Stimulated activated CD8-positive, alpha-beta memory T cell treated with anti-CD3 and anti-CD28 coated beads, Interleukin-7, amount 100 ng/mL, for 4 hours (primary cell): ENCODE measurements at regions not wholly inside any gene's neighbourhood (a gene's known extent, or its start where the extent isn't known, plus 50 kb on each side); places are given as distances from the start of the nearest gene placed in this dataset.
"Not testable (repeated sequence)": the region's sequence is repeated elsewhere in the genome, so short reads cannot be mapped to it uniquely, and the experiment has no call there.

Source experiments
- DNase-seq, 2 donors: peaks; one replicate each; pipeline ENCODE4 v3.0.0-alpha.2; 2020; ENCODE audit warnings: low read depth in 2 of 2

DNA sequence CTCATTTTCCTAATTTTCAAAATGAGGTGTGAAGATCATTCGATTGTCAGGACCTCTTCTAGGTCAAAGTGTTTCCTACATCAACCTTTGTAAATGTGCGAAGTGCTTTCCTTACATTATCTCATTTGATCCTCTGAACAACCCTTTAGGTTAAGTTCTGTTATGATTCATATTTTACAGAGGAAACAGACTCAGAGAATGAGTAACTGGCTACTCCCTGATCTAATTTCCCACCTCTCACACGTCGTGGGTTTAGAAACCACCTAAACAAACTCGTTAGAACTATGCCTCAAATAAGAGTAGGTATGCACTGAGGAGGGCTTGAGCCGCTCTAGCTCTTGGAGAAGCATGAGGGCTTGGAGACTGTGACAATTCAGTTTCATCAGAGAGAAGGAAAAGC, 148.6 kb downstream of the CD47 start:
- DNase-seq: peak; percentile 1 to 21

DNA sequence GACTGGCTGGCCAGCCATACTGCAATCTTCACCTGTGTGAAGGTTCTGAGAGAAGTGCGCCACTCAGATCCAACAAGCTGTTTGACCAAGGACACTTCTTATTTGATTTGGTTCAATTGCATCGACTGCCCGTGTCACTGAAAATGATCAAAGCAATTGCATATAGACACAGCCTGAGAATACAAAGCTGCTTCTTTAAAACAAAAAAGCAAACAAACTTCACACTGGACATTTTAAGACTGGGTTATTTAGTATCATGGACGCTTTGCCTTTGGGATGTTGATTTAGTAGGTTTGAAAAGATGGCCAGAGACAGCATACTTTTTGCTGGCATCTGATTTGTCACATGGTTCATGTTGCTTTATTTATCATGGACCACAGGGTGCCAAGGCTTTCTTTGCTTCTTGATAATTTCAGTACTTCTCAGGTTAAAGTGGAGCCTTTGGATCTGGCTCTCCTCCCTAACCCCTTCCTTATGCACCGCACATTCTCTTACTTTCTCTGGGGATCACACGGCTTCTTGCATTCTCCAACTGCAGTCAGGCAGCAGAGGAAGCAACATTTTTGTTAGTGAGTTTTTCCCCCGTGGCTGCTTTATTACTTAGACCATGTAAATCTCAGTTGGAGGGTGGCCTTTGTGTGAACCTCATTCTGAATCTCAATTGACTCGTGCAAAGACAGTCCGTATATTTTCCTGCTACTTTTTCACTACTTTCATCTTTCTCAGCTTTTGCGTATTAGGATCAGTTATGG, 151.0 kb downstream of the CD47 start:
- DNase-seq: no peak

DNA sequence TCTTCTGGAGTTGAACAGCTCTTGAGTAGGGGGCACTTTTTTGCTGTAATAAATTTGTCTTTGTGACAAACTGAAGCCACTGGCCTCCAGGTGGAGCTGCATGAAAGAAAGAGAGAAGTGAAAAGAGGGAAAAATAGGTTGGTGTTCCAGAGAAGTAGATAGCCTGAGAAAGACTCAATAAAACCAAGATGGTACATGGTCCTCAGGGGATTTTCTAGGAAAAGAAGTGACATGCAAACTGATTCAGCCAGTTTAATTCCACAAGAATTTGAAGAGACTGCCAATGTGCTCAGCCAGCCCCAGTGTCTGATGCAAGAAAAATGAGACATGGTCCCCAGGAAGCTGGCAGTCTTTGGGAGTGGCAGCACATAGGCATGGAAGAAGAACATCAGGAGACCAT, 152.7 kb downstream of the CD47 start:
- no peak for DNase-seq

DNA sequence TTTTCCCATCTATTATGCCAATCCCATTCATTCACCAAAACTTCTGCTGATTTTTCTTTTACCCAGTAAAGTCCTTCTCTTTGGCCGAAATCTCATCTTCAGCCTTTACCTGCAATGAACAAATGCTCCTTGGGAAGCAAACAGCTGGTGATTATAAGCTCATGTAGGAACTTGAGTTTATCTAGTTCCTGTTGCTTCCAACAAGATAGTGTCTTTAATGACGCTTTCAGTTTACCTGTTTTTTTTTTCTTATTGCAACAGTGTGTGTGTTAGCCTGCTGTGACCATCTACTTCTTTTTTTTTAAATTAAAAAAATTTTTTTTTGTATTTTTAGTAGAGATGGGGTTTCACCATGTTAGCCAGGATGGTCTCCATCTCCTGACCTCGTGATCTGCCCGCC, 156.0 kb downstream of the CD47 start:
- no peak for DNase-seq

DNA sequence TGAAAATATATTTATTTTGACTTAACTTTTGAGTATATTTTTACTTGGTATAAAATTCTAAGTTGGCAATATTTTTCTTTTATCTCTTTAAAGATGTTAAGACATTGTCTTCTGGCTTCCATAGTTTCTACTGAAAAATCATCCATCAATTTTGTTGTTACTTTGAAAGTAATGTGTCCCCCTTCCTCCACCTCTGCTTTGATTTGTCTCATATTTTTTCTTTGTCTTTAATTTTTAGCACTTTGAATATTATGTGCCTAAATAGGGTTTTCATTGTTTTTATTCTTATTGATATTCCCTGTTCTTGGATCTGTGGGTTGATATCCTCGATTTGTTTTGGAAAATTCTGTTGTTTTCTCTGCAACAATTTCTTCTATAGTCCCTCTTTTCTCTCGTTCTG, 157.4 kb downstream of the CD47 start:
- no peak for DNase-seq

DNA sequence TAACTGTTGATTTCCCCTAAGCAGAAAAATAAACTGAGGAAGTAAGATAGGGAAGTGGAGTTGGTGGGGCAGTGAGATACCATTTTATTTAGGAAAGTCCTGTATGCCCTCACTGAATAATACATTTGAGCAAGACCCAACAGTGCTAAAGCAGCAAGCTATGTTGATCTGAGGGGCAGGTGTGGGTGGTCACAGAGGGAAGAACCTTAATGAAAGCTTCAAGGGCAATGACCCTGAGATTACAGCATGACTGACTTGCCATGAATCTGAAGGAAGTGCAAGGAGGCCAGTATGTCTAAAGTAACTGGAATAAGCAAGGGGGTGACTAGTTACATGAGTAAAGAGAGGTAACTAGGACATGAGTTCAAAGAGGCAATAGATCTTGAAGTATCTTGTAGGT, 159.5 kb downstream of the CD47 start:
- DNase-seq: no peak

DNA sequence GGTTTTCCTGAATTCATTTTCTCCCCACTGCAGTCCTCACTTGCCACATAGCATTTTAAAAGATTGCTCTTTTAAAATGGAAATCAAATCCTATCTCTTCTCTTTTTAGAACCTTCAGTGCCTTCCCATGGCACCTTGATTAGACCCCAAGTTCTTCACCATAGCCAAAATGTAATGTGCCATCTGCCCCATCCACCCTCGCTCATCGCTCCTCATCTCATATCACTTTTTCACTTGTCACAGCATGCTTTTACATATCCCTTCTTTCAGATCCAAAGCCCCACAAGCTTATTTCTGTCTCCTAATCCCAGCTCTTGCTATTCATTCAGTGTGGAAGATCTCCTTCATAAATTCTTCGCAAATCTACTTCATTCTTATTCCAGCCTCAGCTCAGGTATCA, 161.7 kb downstream of the CD47 start:
- DNase-seq: no peak

DNA sequence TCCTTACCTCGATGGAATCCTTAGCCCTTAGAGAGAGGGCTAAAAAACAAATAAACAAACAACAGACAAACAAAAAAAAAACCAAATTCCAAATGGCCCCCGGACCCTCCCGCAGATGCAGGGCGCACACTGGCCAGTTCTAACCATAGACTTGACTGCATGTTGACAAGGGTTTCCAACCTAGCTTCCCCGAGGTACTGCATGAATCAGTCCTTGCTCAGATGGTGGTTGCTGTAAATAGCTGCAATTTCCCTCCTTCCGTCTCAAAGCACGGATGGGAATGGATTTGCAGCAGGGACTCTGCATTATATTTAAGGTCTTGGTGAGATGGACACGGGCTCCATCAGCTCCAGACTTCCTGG, 162.8 kb downstream of the CD47 start:
- DNase-seq: no peak

DNA sequence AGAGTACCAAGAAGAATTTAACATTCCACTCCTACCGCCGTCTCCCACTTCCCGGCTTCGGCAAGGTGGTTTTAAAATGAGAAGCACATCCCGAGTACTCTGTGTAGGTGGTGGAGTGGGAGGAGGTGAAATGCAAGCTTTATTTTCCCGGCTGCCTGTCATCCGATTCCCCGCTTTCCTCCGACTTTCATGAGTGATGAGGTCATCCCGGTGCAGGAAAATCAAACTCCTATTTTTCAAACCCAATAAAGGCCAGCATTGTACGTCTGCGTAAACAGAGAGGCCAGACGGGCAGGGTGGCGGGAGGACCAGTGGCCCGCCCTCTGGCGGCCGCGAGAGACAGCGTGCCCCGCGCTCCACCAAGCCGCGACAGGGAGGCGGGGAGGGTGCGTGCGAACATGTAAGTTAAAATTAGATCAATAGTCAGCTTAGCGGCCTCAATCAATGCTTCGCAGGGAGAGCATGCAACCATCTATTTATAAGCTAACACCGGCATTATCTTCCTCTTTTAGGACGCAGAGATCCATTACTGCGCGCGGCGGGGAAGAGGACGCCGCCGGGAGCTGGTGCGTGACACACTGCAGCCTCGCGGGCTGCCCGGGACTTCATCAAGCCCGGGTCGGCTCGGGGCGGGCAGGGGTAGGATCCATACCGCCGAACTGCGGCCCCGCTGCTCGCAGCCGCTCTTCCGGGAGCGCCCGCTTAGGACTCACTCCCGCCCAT, 163.3 kb downstream of the CD47 start:
- peak; percentile 35 to 56 for DNase-seq

DNA sequence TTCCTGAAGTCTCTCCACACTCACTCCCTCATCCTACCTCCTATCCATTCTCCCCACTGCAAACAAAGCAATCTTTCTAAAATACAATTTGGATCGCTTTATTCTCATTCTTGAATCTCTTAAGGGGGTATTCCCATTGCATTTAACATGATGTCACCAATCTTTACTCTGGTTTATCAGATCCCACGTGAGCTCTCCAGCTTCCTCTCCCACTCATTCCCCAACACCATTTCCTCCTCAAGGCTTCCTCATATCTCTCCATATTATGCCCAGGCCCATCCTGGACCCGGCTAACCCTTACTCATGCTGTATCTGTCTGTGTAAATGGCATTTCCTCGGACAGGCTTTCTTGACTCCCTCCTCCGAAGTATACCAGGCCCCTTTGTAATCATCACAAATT, 165.0 kb downstream of the CD47 start:
- DNase-seq: no peak

DNA sequence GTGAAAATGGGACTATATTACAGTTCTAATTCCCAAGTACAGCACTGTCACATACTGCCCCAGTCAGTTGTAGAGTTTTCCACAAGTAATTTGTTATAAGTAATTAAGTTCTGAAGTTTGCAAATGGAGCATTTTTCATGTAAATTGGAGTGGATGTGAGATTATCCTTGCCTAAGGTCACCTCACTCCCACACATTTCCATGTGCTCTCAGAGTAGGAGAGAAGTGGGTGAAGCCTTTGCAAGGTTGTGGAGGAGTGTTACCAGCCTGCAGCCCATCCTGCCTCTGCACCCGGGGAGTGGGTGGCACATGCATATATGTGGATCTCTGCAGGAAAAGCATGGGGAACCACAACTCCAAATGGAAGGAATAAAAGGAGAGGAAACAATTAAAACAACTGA, 169.8 kb downstream of the CD47 start:
- no peak for DNase-seq

DNA sequence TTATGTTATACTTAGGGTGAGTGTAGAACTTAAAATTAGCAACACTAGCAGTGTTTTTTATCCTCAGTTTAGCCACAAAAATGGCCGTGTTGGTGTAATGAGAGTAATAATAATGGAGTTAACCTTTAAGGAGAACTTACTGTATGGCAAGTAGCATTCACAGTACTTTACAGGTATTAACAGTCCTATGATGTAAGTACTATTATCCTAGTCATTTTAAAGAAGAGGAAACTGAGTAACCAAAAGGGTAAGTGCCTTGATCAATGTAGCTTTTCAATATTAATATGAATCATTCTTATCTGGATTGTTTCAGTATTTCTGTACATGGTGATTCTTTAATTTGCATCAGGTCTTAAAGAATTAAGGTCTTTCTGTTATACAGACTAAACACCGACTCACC, 170.3 kb downstream of the CD47 start:
- no peak for DNase-seq

DNA sequence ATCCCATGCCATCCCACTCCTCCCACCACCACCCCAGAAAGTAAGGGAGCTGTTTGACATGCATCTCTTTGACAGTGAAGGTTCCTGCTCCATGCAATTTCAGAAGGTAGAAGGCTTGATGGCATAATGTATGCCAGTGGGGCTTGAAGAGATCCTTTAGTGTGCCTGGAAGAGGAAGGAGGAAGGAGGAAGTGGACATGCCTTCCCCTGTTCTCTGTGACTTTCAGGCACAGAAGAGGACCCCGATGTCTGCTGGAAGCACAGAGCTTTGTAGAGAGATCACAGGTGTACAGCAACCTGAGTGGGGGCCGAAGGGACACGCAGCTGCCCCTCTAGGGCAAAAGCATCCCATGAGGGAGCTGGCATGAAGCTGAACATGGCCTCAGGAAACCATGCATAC, 171.6 kb downstream of the CD47 start:
- no peak for DNase-seq

DNA sequence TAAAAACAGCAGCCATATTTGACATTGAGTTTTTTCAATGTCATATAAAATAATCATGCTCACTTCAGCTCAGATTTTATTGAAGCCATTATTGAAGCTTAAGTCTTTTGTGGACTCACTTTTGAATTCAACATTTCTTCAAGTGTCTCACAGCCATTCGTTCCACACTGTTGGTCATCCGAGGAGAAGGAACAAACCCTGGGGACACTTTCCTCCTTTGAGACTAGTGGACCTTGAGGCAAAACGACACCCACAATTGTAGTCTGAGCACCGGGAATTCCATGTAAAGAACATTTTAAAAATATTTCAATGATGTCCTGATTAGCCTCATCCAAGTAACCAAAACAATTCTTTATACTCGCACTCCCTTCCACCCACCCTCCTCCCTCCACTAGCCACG, 174.7 kb downstream of the CD47 start:
- no peak for DNase-seq

DNA sequence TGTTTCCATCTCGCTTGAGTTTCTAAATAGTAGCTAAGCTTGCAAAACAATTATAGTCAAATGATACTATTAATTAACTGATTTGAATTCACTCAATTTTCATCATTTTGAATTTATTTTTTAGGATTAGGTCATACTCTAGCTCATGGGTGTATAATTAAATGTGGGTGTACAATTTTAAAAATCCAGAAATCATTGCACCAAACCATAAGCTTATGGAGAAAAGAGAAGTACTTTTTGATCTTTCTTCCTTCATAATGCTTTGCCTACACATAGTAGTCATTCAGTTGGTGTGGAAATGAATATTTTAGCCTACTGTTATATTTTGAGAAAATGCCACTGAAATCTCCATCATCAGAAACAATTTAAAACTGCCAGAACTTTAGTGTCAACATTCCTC, 175.1 kb downstream of the CD47 start:
- DNase-seq: no peak

DNA sequence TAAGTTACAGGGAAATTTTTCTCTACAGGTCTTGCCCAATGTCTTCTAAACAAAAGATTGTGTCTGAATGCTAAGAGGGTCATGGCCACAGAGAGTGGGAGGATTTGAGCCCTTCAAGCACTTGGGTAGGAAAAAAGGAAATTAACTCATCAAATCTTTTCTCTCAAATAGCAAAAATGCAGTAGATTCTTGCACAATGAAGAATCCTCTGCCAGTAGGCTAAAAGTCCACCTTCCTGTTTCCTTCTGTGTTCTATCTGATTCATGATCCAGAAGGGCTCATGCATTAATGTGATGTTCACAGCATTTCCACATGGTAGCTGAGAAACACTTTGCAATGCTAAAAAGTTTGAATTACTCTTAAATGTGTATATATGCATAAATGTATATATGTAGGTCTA, 177.1 kb downstream of the CD47 start:
- DNase-seq: no peak

DNA sequence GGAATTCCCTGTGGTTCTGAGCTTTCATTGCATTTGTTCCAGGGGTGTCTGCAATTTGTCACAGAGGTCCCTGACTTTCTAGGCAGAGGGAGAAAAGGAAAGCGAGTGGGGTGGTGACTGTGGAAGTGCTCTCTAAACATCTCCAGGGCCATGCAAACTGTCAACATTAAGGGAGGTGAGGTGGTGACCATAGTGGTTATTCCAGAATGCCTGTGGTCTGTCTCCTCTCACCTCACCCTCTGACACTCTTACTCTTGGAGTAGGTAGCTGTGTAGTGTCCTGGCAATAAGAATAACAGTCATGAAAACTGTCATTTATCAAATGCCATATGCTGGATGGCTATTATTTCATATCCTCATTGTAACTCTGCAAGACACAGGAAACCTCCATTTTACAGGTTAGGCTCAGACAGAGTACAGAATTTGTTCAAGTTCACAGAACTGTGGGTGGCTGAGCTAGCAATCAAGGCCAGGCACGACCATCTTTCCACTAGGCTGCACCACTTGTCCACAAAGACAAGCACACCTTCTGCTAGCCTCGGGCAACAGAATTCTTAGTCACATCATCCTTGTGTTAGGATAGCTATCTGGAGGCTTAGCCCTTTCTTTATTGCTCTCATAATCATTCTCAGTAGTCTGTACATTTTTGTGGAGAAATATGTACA, 179.4 kb downstream of the CD47 start:
- no peak for DNase-seq

DNA sequence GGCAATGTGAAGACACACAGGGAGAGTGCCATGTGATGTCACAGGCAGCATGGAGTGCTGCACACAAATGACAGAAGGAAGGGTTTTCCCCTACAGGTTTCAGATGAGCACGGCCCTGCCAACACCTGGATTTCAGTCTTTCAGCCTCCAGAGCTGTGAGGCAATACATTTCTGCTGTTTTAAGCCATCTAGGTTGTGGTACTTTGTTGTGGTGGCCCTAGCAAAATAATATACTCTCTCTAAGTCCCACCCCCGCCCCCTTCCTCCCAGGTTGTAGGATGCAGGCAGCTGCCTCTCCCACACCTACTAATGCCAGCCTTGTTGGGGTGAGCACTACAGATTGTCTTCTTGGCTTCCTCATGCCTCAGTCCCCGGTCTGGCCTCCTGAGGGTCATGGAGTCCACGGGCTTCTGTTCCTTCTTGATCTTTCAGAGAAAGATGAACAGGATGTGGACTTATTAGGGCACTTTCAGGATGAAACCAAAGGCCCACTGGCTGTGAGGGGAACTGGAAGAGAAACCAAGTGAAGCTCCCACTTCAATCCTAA, 180.0 kb downstream of the CD47 start:
- peak in 1 of 2 donors; percentile 2 for DNase-seq

DNA sequence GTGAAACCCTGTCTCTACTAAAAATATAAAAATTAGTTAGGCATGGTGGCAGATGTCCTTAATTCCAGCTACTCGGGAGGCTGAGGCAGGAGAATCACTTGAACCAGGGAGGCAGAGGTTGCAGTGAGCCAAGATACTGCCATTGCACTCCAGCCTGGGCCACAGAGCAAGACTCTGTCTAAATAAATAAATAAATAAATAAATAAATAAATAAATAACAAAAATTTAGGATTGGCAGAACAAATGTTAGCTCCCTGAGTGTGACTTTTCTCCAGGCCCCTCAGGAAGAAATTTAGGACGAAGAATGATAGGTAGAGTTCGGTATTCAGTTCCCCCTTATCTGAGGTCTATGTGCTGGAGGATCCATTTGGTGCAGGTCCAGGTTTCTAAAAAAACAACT, 181.2 kb downstream of the CD47 start:
- DNase-seq: not testable (repeated sequence)

DNA sequence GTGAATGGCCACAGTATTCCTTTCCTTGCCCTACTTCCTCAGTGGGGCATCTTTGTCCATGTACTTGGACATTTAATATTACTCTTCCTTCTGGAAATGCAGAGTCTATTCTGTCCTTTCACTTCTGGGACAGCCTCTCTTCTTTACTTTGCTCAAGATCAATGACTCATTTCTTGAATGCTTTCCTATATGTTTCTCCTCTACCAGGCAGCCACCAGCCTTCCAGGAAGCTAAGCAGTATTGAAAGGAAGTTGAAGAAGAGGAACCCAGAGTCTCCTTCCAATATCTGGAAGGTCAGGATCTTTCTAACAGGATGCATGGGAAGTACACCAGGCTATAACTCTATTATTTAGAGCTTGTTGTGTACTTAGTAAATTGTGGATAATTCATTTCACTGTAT, 182.8 kb downstream of the CD47 start:
- no peak for DNase-seq

DNA sequence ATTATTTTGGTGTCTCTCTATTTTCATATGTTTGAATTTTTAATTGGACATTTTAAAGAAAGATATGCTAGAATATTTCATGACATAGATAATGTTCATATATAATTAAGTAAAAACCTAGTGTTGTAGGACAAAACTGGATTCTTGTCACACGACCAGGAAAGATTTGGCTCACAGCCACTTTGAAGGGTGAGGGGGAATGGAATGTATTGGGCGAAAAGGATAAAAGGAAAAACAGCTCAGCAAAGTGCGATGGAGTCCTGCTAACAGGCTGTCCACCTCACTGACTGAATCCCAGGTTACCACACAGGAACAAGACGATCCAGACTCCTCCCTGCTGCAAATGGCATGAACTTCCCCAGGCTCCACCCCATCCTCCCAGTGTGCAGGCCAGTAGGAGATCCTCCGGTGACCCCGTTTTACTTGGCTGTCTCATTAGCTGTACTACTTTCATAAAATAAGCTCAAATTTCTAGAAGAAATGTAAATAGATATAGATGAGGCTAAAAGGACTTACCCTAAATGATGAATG, 186.2 kb downstream of the CD47 start:
- DNase-seq: no peak

DNA sequence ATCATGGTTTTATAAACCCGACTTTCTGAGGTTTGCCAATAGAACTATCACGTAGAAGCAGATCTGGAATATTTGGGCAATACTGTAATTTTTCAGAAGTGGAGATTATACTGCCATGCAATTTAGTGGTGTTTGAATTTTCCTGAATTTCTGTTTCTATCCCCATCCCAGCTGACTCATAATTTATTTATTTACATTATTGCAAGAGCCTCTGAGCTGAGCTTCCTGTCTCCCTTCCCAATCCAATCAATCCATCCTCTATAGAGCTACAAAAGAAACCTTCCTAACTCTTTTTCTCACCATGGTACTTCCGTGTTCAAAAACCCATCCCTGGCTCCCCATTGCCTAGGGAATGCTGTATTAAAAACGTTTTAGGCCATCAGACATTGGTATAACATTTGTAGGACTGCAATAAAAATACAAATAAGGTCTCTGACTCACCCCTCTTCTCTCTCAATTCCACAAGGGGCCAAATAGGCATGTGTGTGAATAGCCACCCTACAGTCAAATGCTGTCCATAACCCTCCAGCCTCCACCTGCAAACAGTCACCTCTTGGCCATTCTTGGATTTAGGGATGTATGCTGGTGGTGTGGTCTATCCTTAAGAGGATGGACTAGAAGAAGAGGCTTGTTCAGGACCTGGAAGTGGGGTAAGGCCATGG, 190.7 kb downstream of the CD47 start:
- DNase-seq: no peak
